ENCODE measurements at regions not wholly inside any gene's neighbourhood (a gene's known extent, or its start where the extent isn't known, plus 50 kb on each side); places are given as distances from the start of the nearest gene placed in this dataset.

- Histone ChIP-seq H3K27me3 (replicated peaks) (no peaks in the 10 kb centered on the region), H3K27ac (no peak overlapping the region), H3K4me3 (ENCODE audit: low read depth, low read length) (no peak overlapping the region), H3K36me3 (replicated peaks) (no peaks in the 10 kb centered on the region)
- DNase-seq = no peak
- in situ Hi-C loops (cut with HindIII; ENCODE audit: low pct_ligation_motif_present, low sequenced_read_pairs) = no loop called here
- no peak for TF ChIP-seq CTCF (IDR thresholded peaks at IDR 0.05; ENCODE audit: low read depth, low read length, missing control alignments)
These were observed 57.9 kb upstream of the SLC5A9 start for GRCh38 chr1:48164571-48164970.

- Histone ChIP-seq H3K36me3 (replicated peaks) (no peaks in the 10 kb centered on the region), H3K4me3 (ENCODE audit: low read depth, low read length) (no peak overlapping the region), H3K27ac (no peak overlapping the region), H3K27me3 (replicated peaks) (no peaks in the 10 kb centered on the region)
- no peak for DNase-seq
- in situ Hi-C loops (cut with HindIII; ENCODE audit: low pct_ligation_motif_present, low sequenced_read_pairs) = no loop called here
- no peak for TF ChIP-seq CTCF (IDR thresholded peaks at IDR 0.05; ENCODE audit: low read depth, low read length, missing control alignments)
These were observed 61.9 kb upstream of the SLC5A9 start for GRCh38 chr1:48160486-48161132.

DNA sequence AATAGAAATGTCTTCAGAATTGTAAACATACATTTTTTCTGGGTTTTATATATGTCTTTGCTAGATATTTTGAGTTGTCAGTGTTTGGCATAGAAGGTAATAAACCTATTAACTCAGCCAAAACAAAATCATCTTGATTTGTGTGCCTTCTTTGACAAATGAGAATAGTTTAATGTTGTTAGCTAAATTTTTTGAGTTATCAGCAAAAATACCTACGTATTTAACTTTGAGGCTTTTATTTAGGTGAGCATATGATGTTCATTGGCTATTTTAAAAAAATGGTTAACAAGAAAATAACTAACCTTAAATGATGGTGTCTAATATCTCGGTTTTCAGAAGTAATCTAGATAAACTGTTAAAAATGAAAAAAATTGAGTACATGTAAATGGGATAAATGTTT, 83.2 kb upstream of the SLC5A9 start:
- no peaks in the 10 kb centered on the region for H3K27me3 ChIP-seq (replicated peaks)
- no peak overlapping the region for H3K27ac ChIP-seq
- H3K36me3 ChIP-seq (replicated peaks) = no peaks in the 10 kb centered on the region
- H3K4me3 ChIP-seq (ENCODE audit: low read depth, low read length) = no peak overlapping the region
- in situ Hi-C loops (cut with HindIII; ENCODE audit: low pct_ligation_motif_present, low sequenced_read_pairs) = no loop called here
- no peak for TF ChIP-seq CTCF (IDR thresholded peaks at IDR 0.05; ENCODE audit: low read depth, low read length, missing control alignments)
- no peak for DNase-seq

GRCh38 chr1:48127735-48128685, 94.5 kb upstream of the SLC5A9 start:
- no peak overlapping the region for H3K27ac ChIP-seq
- H3K4me3 ChIP-seq (ENCODE audit: low read depth, low read length) = no peak overlapping the region
- no peaks in the 10 kb centered on the region for H3K27me3 ChIP-seq (replicated peaks)
- DNase-seq = no peak
- no peaks in the 10 kb centered on the region for H3K36me3 ChIP-seq (replicated peaks)
- in situ Hi-C loops (cut with HindIII; ENCODE audit: low pct_ligation_motif_present, low sequenced_read_pairs) = no loop called here
- no peak for TF ChIP-seq CTCF (IDR thresholded peaks at IDR 0.05; ENCODE audit: low read depth, low read length, missing control alignments)

DNA sequence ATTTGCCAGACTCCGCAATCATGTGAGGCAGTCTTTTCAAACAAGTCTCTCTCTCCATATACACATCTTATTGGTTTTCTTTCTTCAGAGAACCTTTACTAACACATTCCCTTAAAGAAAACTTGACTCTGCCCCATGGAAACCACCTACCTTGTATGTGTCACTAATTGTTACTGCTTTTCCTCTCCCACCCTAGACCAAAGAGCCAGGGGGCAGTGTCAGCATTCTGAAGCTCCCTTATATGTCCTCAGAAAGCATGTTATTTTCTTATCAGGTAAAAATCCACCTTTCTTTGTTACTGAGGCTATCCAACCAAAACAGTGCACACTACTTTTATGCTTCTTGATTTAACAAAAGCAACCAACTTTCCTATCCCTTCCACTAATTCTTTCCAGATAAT, 98.9 kb upstream of the SLC5A9 start:
- Histone ChIP-seq H3K27me3 (replicated peaks) (no peaks in the 10 kb centered on the region), H3K27ac (no peak overlapping the region), H3K36me3 (replicated peaks) (no peaks in the 10 kb centered on the region), H3K4me3 (ENCODE audit: low read depth, low read length) (no peak overlapping the region)
- in situ Hi-C loops (cut with HindIII; ENCODE audit: low pct_ligation_motif_present, low sequenced_read_pairs) = no loop called here
- no peak for TF ChIP-seq CTCF (IDR thresholded peaks at IDR 0.05; ENCODE audit: low read depth, low read length, missing control alignments)
- DNase-seq = no peak
